IMR-90 (cell line): ENCODE measurements at regions not wholly inside any gene's neighbourhood (a gene's known extent, or its start where the extent isn't known, plus 50 kb on each side); places are given as distances from the start of the nearest gene placed in this dataset.
"Not testable (repeated sequence)": the region's sequence is repeated elsewhere in the genome, so short reads cannot be mapped to it uniquely, and the experiment has no call there.

Source experiments
- ATAC-seq: fragments of 200-7000 bp; cut with Tn5 transposase; 2 replicates; pipeline ENCODE4 v1.9.1; 2020; ENCODE audit warnings: low read depth, mild to moderate bottlenecking, moderate library complexity
- BruUV-seq: library from RNA; stranded (reverse); fragments of 400-500 nt; replicated peaks from 2 replicates; lab custom pipeline; 2021; lab: Mats Ljungman, UMichigan
- CTCF ChIA-PET: fragments of 300-600 bp; formaldehyde crosslinking; extraction: SDS; loops from one replicate; lab custom pipeline; 2021; ENCODE audit warnings: antibody characterized with exemption; lab: Yijun Ruan, JAX
- POLR2A ChIA-PET: fragments of 300-600 bp; sonication (Branson Sonifier 250); formaldehyde crosslinking; loops from one replicate; lab custom pipeline; 2022; ENCODE audit warnings: antibody characterized with exemption; ENCODE audit not compliant: unreplicated experiment; lab: Charles Lee
- DNase-seq: peaks from one replicate; pipeline ENCODE4 v3.0.0; 2013
- H2AFZ ChIP-seq: replicated peaks from 2 replicates; pipeline ENCODE3; 2013; ENCODE audit warnings: low read length, mild to moderate bottlenecking; ENCODE audit not compliant: poor library complexity
- H2AK5ac ChIP-seq: 2 replicates; pipeline ENCODE4 v1.6.1; 2013; ENCODE audit warnings: low read depth, low read length, inconsistent platforms
- H2AK9ac ChIP-seq: replicated peaks from 2 replicates; pipeline ENCODE3; 2013; ENCODE audit warnings: mild to moderate bottlenecking, low read depth, low read length, moderate library complexity; ENCODE audit not compliant: poor library complexity
- H2BK120ac ChIP-seq: 2 replicates; pipeline ENCODE4 v1.6.1; 2013; ENCODE audit warnings: low read depth, low read length, inconsistent platforms
- H2BK15ac ChIP-seq: 3 replicates; pipeline ENCODE4 v1.6.1; 2013; ENCODE audit warnings: low read depth, low read length, inconsistent platforms
- H2BK20ac ChIP-seq: 2 replicates; pipeline ENCODE4 v1.6.1; 2013; ENCODE audit warnings: low read depth, mild to moderate bottlenecking, inconsistent platforms, low read length, moderate library complexity
- H2BK5ac ChIP-seq: 2 replicates; pipeline ENCODE4 v1.6.1; 2013; ENCODE audit warnings: mild to moderate bottlenecking, low read depth, low read length, inconsistent platforms; ENCODE audit not compliant: poor library complexity, severe bottlenecking
- H3K14ac ChIP-seq: replicated peaks from 2 replicates; pipeline ENCODE4 v1.6.1; 2013; ENCODE audit warnings: low read depth, low read length, inconsistent platforms
- H3K18ac ChIP-seq: 2 replicates; pipeline ENCODE4 v1.6.1; 2013; ENCODE audit warnings: low read depth, low read length, control low read depth
- H3K23ac ChIP-seq: 2 replicates; pipeline ENCODE4 v1.6.1; 2013; ENCODE audit warnings: low read depth, low read length, inconsistent platforms
- H3K27ac ChIP-seq: 2 replicates; pipeline ENCODE4 v1.5.1; 2013; ENCODE audit warnings: mild to moderate bottlenecking, control low read depth, low read length; ENCODE audit not compliant: insufficient read depth
- H3K27me3 ChIP-seq: 2 replicates; pipeline ENCODE4 v1.6.1; 2013; ENCODE audit warnings: low read length; ENCODE audit not compliant: control insufficient read depth, insufficient read depth
- H3K36me3 ChIP-seq: 2 replicates; pipeline ENCODE4 v1.6.1; 2013; ENCODE audit warnings: low read length, mixed read lengths; ENCODE audit not compliant: control insufficient read depth, insufficient read depth
- H3K4ac ChIP-seq: 2 replicates; pipeline ENCODE4 v1.6.1; 2013; ENCODE audit warnings: low read depth, low read length, inconsistent platforms
- H3K4me1 ChIP-seq: 2 replicates; pipeline ENCODE4 v1.6.1; 2013; ENCODE audit warnings: low read length, mixed read lengths; ENCODE audit not compliant: control insufficient read depth, insufficient read depth
- H3K4me2 ChIP-seq: 2 replicates; pipeline ENCODE4 v1.6.1; 2013; ENCODE audit warnings: low read depth, mild to moderate bottlenecking, control low read depth, low read length, moderate library complexity
- H3K4me3 ChIP-seq: 2 replicates; pipeline ENCODE4 v1.5.1; 2013; ENCODE audit warnings: low read depth, mild to moderate bottlenecking, control low read depth, low read length, moderate library complexity; ENCODE audit not compliant: insufficient read depth
- H3K56ac ChIP-seq: 2 replicates; pipeline ENCODE4 v1.6.1; 2013; ENCODE audit warnings: low read length, inconsistent platforms; ENCODE audit not compliant: insufficient read depth; ENCODE audit errors: extremely low read depth
- H3K79me1 ChIP-seq, 2 experiments: 2 replicates each; pipeline ENCODE4 v1.6.1; 2013; ENCODE audit warnings: low read length in 2 of 2, inconsistent platforms in 1 of 2, low read depth in 1 of 2
- H3K9ac ChIP-seq: 2 replicates; pipeline ENCODE4 v1.6.1; 2013; ENCODE audit warnings: low read depth, low read length, control low read depth
- H3K9me1 ChIP-seq: 2 replicates; pipeline ENCODE4 v1.6.1; 2013; ENCODE audit warnings: low read length, inconsistent platforms; ENCODE audit not compliant: insufficient read depth
- H3K9me3 ChIP-seq: 2 replicates; pipeline ENCODE4 v1.6.1; 2013; ENCODE audit warnings: low read length; ENCODE audit not compliant: control insufficient read depth, insufficient read depth
- H4K20me1 ChIP-seq: 2 replicates; pipeline ENCODE4 v1.6.1; 2013; ENCODE audit warnings: low read length, inconsistent platforms; ENCODE audit not compliant: insufficient read depth
- H4K5ac ChIP-seq: 2 replicates; pipeline ENCODE4 v1.6.1; 2013; ENCODE audit warnings: mild to moderate bottlenecking, low read depth, low read length, control low read depth
- H4K8ac ChIP-seq, 2 experiments: 2 replicates each; pipeline ENCODE4 v1.6.1; 2013; ENCODE audit warnings: low read depth in 2 of 2, low read length in 2 of 2, control low read depth in 1 of 2, inconsistent platforms in 1 of 2
- H4K91ac ChIP-seq: 2 replicates; pipeline ENCODE4 v1.6.1; 2013; ENCODE audit warnings: low read depth, low read length, inconsistent platforms; ENCODE audit not compliant: insufficient read depth
- WGBS, 2 experiments: methylation state at CpG; one replicate each; pipeline versions ENCODE4 v1.1.5 to v1.1.7; 2013; ENCODE audit warnings: missing lambda C conversion rate in 2 of 2; ENCODE audit not compliant: insufficient read length in 1 of 2; ENCODE audit errors: extremely low coverage in 2 of 2; 5-methylcytosine and 5-hydroxymethylcytosine counted together
- dilution Hi-C: fragments of 300-500 bp; cut with HindIII; formaldehyde crosslinking; loops from one replicate; pipeline ENCODE4 v1.14.3; 2018; ENCODE audit warnings: low sequenced_read_pairs; ENCODE audit not compliant: unreplicated experiment
- in situ Hi-C: fragments of 300-500 bp; cut with MboI; formaldehyde crosslinking; loops from 3 replicates; pipeline ENCODE4 v1.14.3; 2019; ENCODE audit warnings: low sequenced_read_pairs, inconsistent platforms, mixed read lengths
- intact Hi-C: fragments of 100-400 bp; cut with micrococcal nuclease; formaldehyde crosslinking; loops from 2 replicates; pipeline ENCODE4 v1.10.0; 2022

- no CpG with 5 or more reads among the region's 1 CpG for WGBS, 2 experiments
- H3K4me3 ChIP-seq, H3K4me2 ChIP-seq, H2AK5ac ChIP-seq, H4K91ac ChIP-seq, H3K4ac ChIP-seq, H3K9me1 ChIP-seq, H3K23ac ChIP-seq, H2AK9ac ChIP-seq, H2BK120ac ChIP-seq, H2BK20ac ChIP-seq, H3K18ac ChIP-seq, ATAC-seq, H3K36me3 ChIP-seq, H3K4me1 ChIP-seq, dilution Hi-C loops, H4K5ac ChIP-seq, H3K9ac ChIP-seq, H3K56ac ChIP-seq, H4K20me1 ChIP-seq, H2AFZ ChIP-seq, H3K27ac ChIP-seq, H2BK5ac ChIP-seq, POLR2A ChIA-PET, H2BK15ac ChIP-seq, DNase-seq, CTCF ChIA-PET, BruUV-seq, H4K8ac ChIP-seq, H3K14ac ChIP-seq, intact Hi-C loops, H3K9me3 ChIP-seq, H3K27me3 ChIP-seq, H3K79me1 ChIP-seq: not testable (repeated sequence)
- in situ Hi-C loops = loop anchor here (10.0 kb wide), 1 partner anchor 142 kb away; no protein-coding TSS in a partner anchor
Measured at GRCh38 chr1:29386453-29386852, 150.1 kb downstream of the PTPRU start.
